ENCODE measurements at regions not wholly inside any gene's neighbourhood (a gene's known extent, or its start where the extent isn't known, plus 50 kb on each side); places are given as distances from the start of the nearest gene placed in this dataset.

- Histone ChIP-seq H3K79me2 (ENCODE audit: insufficient read depth, low read length) (no peaks in the 10 kb centered on the region), H3K4me1 (ENCODE audit: insufficient read depth, low read length) (no peaks in the 10 kb centered on the region)
These were observed 113.4 kb upstream of the SPAG17 start for GRCh38 chr1:118298397-118298796.

GRCh38 chr1:118297521-118297920, 112.5 kb upstream of the SPAG17 start:
- Histone ChIP-seq H3K4me1 (ENCODE audit: insufficient read depth, low read length) (no peaks in the 10 kb centered on the region), H2AFZ (ENCODE audit: low read depth, low read length) (no peak overlapping the region), H3K9ac (ENCODE audit: low read depth, low read length) (no peak overlapping the region), H3K4me2 (ENCODE audit: insufficient read depth, low read length) (no peak overlapping the region), H3K4me3 (ENCODE audit: low read depth in 1 of 2, low read length in 2 of 2) (no peak overlapping the region), H3K79me2 (ENCODE audit: insufficient read depth, low read length) (no peaks in the 10 kb centered on the region), H3K9me3 (ENCODE audit: insufficient read depth, low read length, severe bottlenecking) (no peaks in the 10 kb centered on the region), H4K20me1 (ENCODE audit: insufficient read depth, low read length) (no peaks in the 10 kb centered on the region), H3K36me3 (ENCODE audit: insufficient read depth, low read length) (no peaks in the 10 kb centered on the region), H3K27me3 (ENCODE audit: insufficient read depth, low read length, poor library complexity) (no peaks in the 10 kb centered on the region), H3K27ac (ENCODE audit: low read length) (no peak overlapping the region)
- DNase-seq (no peak), ATAC-seq (ENCODE audit: insufficient read depth, low read depth) (no peak)
- TF ChIP-seq EZH2 (IDR thresholded peaks at IDR 0.05; ENCODE audit: borderline replicate concordance, low read depth, low read length, severe bottlenecking), result no peak
- TF ChIP-seq CTCF (IDR thresholded peaks at IDR 0.05; ENCODE audit: borderline replicate concordance, extremely low read depth, low read length, poor library complexity, severe bottlenecking), result no peak

More at GRCh38 chr1:118298397-118298796, 113.4 kb upstream of the SPAG17 start:
- ATAC-seq (ENCODE audit: insufficient read depth, low read depth), result no peak
- Histone ChIP-seq H3K27ac (ENCODE audit: low read length) (no peak overlapping the region), H3K4me2 (ENCODE audit: insufficient read depth, low read length) (no peak overlapping the region), H3K9me3 (ENCODE audit: insufficient read depth, low read length, severe bottlenecking) (no peaks in the 10 kb centered on the region), H4K20me1 (ENCODE audit: insufficient read depth, low read length) (no peaks in the 10 kb centered on the region), H3K4me3 (ENCODE audit: low read depth in 1 of 2, low read length in 2 of 2) (no peak overlapping the region), H3K36me3 (ENCODE audit: insufficient read depth, low read length) (no peaks in the 10 kb centered on the region), H2AFZ (ENCODE audit: low read depth, low read length) (no peak overlapping the region), H3K27me3 (ENCODE audit: insufficient read depth, low read length, poor library complexity) (no peaks in the 10 kb centered on the region), H3K9ac (ENCODE audit: low read depth, low read length) (no peak overlapping the region)
- DNase-seq, result no peak
- TF ChIP-seq EZH2 (IDR thresholded peaks at IDR 0.05; ENCODE audit: borderline replicate concordance, low read depth, low read length, severe bottlenecking) (no peak), CTCF (IDR thresholded peaks at IDR 0.05; ENCODE audit: borderline replicate concordance, extremely low read depth, low read length, poor library complexity, severe bottlenecking) (no peak)

- Histone ChIP-seq H3K27ac (ENCODE audit: low read length) (no peak overlapping the region), H3K9ac (ENCODE audit: low read depth, low read length) (no peak overlapping the region), H3K27me3 (ENCODE audit: insufficient read depth, low read length, poor library complexity) (no peaks in the 10 kb centered on the region), H3K9me3 (ENCODE audit: insufficient read depth, low read length, severe bottlenecking) (no peaks in the 10 kb centered on the region), H3K79me2 (ENCODE audit: insufficient read depth, low read length) (no peaks in the 10 kb centered on the region), H4K20me1 (ENCODE audit: insufficient read depth, low read length) (no peaks in the 10 kb centered on the region), H3K4me1 (ENCODE audit: insufficient read depth, low read length) (no peaks in the 10 kb centered on the region), H2AFZ (ENCODE audit: low read depth, low read length) (no peak overlapping the region), H3K4me3 (ENCODE audit: low read depth in 1 of 2, low read length in 2 of 2) (no peak overlapping the region), H3K4me2 (ENCODE audit: insufficient read depth, low read length) (no peak overlapping the region), H3K36me3 (ENCODE audit: insufficient read depth, low read length) (no peaks in the 10 kb centered on the region)
- TF ChIP-seq CTCF (IDR thresholded peaks at IDR 0.05; ENCODE audit: borderline replicate concordance, extremely low read depth, low read length, poor library complexity, severe bottlenecking), result no peak
- TF ChIP-seq EZH2 (IDR thresholded peaks at IDR 0.05; ENCODE audit: borderline replicate concordance, low read depth, low read length, severe bottlenecking), result no peak
- DNase-seq, result no peak
- no peak for ATAC-seq (ENCODE audit: insufficient read depth, low read depth)
These were observed 110.0 kb upstream of the SPAG17 start for GRCh38 chr1:118294875-118295642.

Measured in DND-41 (cell line).